PC-9 (cell line): ENCODE measurements at regions not wholly inside any gene's neighbourhood (a gene's known extent, or its start where the extent isn't known, plus 50 kb on each side); places are given as distances from the start of the nearest gene placed in this dataset.

Experiments
- EZH2 ChIP-seq: fragments of 200-600 bp; sonication (generic); IDR thresholded peaks from 2 replicates; pipeline ENCODE4 v1.8.0; 2017; ENCODE audit warnings: antibody characterized with exemption, low read depth
- TF ChIP-seq, protein P1 (sequence below): fragments of 200-600 bp; sonication (generic); conservative IDR thresholded peaks from 2 replicates; pipeline ENCODE4 v1.6.1; 2017; ENCODE audit warnings: mixed run types, antibody characterized with exemption, mild to moderate bottlenecking, moderate library complexity

- TF ChIP-seq, protein P1, sequence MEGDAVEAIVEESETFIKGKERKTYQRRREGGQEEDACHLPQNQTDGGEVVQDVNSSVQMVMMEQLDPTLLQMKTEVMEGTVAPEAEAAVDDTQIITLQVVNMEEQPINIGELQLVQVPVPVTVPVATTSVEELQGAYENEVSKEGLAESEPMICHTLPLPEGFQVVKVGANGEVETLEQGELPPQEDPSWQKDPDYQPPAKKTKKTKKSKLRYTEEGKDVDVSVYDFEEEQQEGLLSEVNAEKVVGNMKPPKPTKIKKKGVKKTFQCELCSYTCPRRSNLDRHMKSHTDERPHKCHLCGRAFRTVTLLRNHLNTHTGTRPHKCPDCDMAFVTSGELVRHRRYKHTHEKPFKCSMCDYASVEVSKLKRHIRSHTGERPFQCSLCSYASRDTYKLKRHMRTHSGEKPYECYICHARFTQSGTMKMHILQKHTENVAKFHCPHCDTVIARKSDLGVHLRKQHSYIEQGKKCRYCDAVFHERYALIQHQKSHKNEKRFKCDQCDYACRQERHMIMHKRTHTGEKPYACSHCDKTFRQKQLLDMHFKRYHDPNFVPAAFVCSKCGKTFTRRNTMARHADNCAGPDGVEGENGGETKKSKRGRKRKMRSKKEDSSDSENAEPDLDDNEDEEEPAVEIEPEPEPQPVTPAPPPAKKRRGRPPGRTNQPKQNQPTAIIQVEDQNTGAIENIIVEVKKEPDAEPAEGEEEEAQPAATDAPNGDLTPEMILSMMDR = no peak
- no peak for TF ChIP-seq EZH2
These were observed 158.3 kb upstream of the FSTL5 start for GRCh38 chr4:162322054-162322453.
